SK-N-SH (cell line): ENCODE measurements at regions not wholly inside any gene's neighbourhood (a gene's known extent, or its start where the extent isn't known, plus 50 kb on each side); places are given as distances from the start of the nearest gene placed in this dataset.

ENCODE experiments used
- CTCF ChIP-seq: fragments of 200-600 bp; sonication (generic); IDR thresholded peaks from 2 replicates; pipeline ENCODE4 v1.6.1; 2017; ENCODE audit warnings: antibody characterized with exemption, mild to moderate bottlenecking, moderate library complexity
- EP300 ChIP-seq, 2 experiments: IDR thresholded peaks; 2 replicates each; pipeline versions ENCODE4 v1.4.0 to v1.6.1; 2012; ENCODE audit warnings: borderline replicate concordance in 1 of 2, low read depth in 1 of 2, low read length in 1 of 2
- MAX ChIP-seq: IDR thresholded peaks from 2 replicates; pipeline ENCODE4 v1.4.0; 2012; ENCODE audit warnings: low read depth
- RFX5 ChIP-seq: IDR thresholded peaks from 2 replicates; pipeline ENCODE4 v1.6.1; 2012; ENCODE audit warnings: mild to moderate bottlenecking, improper control_type of control experiment, low read length
- RXRA ChIP-seq: IDR thresholded peaks from 2 replicates; pipeline ENCODE4 v1.4.0; 2012; ENCODE audit warnings: low read depth, mild to moderate bottlenecking, borderline replicate concordance
- TAF1 ChIP-seq: IDR thresholded peaks from 2 replicates; pipeline ENCODE4 v1.6.1; 2012; ENCODE audit warnings: low read depth, mild to moderate bottlenecking, low read length, moderate library complexity, borderline replicate concordance
- TEAD4 ChIP-seq: IDR thresholded peaks from 2 replicates; pipeline ENCODE4 v1.4.0; 2012; ENCODE audit warnings: mild to moderate bottlenecking, borderline replicate concordance; ENCODE audit not compliant: insufficient read depth

- TF ChIP-seq CTCF (no peak), RFX5 (no peak), TEAD4 (no peak), EP300 (IDR thresholded peaks at IDR 0.05; ENCODE audit: borderline replicate concordance in 1 of 2, low read depth in 1 of 2, low read length in 1 of 2) (no peak), TAF1 (no peak), MAX (no peak), RXRA (no peak)
Measured at GRCh38 chrX:8105531-8105930, 65.5 kb downstream of the VCX2 start.
